ENCODE measurements at regions not wholly inside any gene's neighbourhood (a gene's known extent, or its start where the extent isn't known, plus 50 kb on each side); places are given as distances from the start of the nearest gene placed in this dataset.
"Not testable (repeated sequence)": the region's sequence is repeated elsewhere in the genome, so short reads cannot be mapped to it uniquely, and the experiment has no call there.

- Histone ChIP-seq H3K4me3 (no peak overlapping the region), H3K27me3 (no peaks in the 10 kb centered on the region), H3K36me3 (no peaks in the 10 kb centered on the region), H3K9me3 (no peaks in the 10 kb centered on the region), H3K27ac (no peak overlapping the region), H3K4me1 (no peaks in the 10 kb centered on the region)
- TF ChIP-seq POLR2A (IDR thresholded peaks at IDR 0.05) (no peak), CTCF (IDR thresholded peaks at IDR 0.05) (no peak)
- no peak for DNase-seq
- intact Hi-C loops (cut with DNase I), result no loop called here
Measured at GRCh38 chr4:169898095-169898494, 128.1 kb downstream of the MFAP3L start.

GRCh38 chr4:169894767-169895166, 131.4 kb downstream of the MFAP3L start:
- H3K4me3 ChIP-seq; intact Hi-C loops (cut with DNase I); H3K27me3 ChIP-seq; H3K9me3 ChIP-seq; H3K27ac ChIP-seq; H3K4me1 ChIP-seq; H3K36me3 ChIP-seq; DNase-seq: not testable (repeated sequence)
- WGBS, 2 donors, result 94 to 95% methylated on average over 4 of the region's 4 CpGs

DNA sequence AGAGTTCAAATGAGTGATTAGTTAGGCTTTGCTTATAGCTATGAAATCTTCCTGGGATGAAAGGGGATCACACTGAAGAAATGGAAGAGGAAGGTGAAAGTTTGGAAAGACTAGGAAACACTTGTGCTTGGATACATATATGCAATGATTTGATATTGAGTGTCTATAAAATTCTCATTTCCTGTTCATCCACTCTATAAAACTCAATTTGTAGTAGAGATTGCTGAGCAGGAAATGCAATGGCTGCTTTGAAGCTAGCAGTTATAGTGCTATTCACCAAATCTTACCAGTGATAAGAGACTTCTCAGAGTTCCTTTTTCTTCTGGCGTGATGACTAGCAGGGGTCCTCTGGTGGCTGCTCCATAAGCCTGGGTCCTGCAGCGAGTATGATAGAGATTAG, 128.1 kb upstream of the HPF1 start:
- Histone ChIP-seq H3K9me3 (no peaks in the 10 kb centered on the region), H3K27me3 (no peaks in the 10 kb centered on the region), H3K4me1 (no peaks in the 10 kb centered on the region), H3K36me3 (no peaks in the 10 kb centered on the region), H3K27ac (no peak overlapping the region), H3K4me3 (no peak overlapping the region)
- intact Hi-C loops (cut with DNase I), result no loop called here
- DNase-seq, result no peak
- 67 to 77% methylated on average over 2 of the region's 2 CpGs for WGBS, 2 donors
- TF ChIP-seq CTCF (IDR thresholded peaks at IDR 0.05) (no peak), POLR2A (IDR thresholded peaks at IDR 0.05) (no peak)

- no peak overlapping the region for H3K27ac ChIP-seq
- no peaks in the 10 kb centered on the region for H3K27me3 ChIP-seq
- no peak for DNase-seq
- intact Hi-C loops (cut with DNase I), result no loop called here
- TF ChIP-seq CTCF (IDR thresholded peaks at IDR 0.05) (no peak), POLR2A (IDR thresholded peaks at IDR 0.05) (no peak)
- WGBS, 2 donors, result 67% methylated on average over 1 of the region's 1 CpG; no CpG with 5 or more reads in 1 of the 2 donors
- H3K4me1 ChIP-seq, result no peaks in the 10 kb centered on the region
- no peak overlapping the region for H3K4me3 ChIP-seq
- H3K9me3 ChIP-seq, result no peaks in the 10 kb centered on the region
- H3K36me3 ChIP-seq, result no peaks in the 10 kb centered on the region
Measured at GRCh38 chr4:169881769-169882168, 124.0 kb upstream of the HPF1 start.

GRCh38 chr4:169870507-169870906, 112.8 kb upstream of the HPF1 start:
- DNase-seq, result no peak
- no peak overlapping the region for H3K4me3 ChIP-seq
- intact Hi-C loops (cut with DNase I), result no loop called here
- TF ChIP-seq POLR2A (IDR thresholded peaks at IDR 0.05), result no peak
- TF ChIP-seq CTCF (IDR thresholded peaks at IDR 0.05), result no peak
- no peaks in the 10 kb centered on the region for H3K4me1 ChIP-seq
- WGBS, 2 donors, result 53 to 57% methylated on average over 3 of the region's 3 CpGs
- no peaks in the 10 kb centered on the region for H3K36me3 ChIP-seq
- no peak overlapping the region for H3K27ac ChIP-seq
- H3K9me3 ChIP-seq, result no peaks in the 10 kb centered on the region
- no peaks in the 10 kb centered on the region for H3K27me3 ChIP-seq

GRCh38 chr4:169869490-169869889, 111.7 kb upstream of the HPF1 start:
- intact Hi-C loops (cut with DNase I), result no loop called here
- Histone ChIP-seq H3K4me1 (no peaks in the 10 kb centered on the region), H3K27me3 (no peaks in the 10 kb centered on the region), H3K9me3 (no peaks in the 10 kb centered on the region), H3K4me3 (no peak overlapping the region), H3K36me3 (no peaks in the 10 kb centered on the region), H3K27ac (no peak overlapping the region)
- TF ChIP-seq POLR2A (IDR thresholded peaks at IDR 0.05) (no peak), CTCF (IDR thresholded peaks at IDR 0.05) (no peak)
- WGBS, 2 donors, result 61 to 77% methylated on average over 5 of the region's 5 CpGs
- DNase-seq, result no peak

All from esophagus squamous epithelium (tissue), 5 donors.